GM12872 (cell line): ENCODE measurements at regions not wholly inside any gene's neighbourhood (a gene's known extent, or its start where the extent isn't known, plus 50 kb on each side); places are given as distances from the start of the nearest gene placed in this dataset.

Experiments
- TF ChIP-seq, protein P1 (sequence below): IDR thresholded peaks from 3 replicates; pipeline ENCODE4 v1.5.1; 2011; ENCODE audit warnings: low read depth, mild to moderate bottlenecking, low read length, moderate library complexity; ENCODE audit not compliant: insufficient read depth

DNA sequence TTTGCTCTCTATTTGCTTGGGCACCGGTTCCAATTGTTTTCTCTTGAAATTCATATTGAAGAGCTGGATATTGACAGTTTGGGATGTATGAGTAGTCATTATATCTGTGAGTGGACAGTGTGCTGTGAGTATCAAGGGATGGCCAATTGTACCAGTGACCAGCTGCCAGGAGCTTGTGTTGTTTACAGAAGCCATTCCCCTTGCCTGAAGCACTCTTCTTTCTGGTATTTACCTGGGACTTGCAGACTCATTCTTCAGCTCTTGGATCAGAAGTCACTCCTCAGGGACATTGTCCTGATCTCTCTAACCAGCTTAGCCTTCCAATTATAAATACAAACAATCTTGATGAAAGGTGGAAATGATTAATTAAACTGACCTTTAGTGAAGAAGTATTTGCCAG is 438.3 kb upstream of the LRATD1 start:
- TF ChIP-seq, protein P1, sequence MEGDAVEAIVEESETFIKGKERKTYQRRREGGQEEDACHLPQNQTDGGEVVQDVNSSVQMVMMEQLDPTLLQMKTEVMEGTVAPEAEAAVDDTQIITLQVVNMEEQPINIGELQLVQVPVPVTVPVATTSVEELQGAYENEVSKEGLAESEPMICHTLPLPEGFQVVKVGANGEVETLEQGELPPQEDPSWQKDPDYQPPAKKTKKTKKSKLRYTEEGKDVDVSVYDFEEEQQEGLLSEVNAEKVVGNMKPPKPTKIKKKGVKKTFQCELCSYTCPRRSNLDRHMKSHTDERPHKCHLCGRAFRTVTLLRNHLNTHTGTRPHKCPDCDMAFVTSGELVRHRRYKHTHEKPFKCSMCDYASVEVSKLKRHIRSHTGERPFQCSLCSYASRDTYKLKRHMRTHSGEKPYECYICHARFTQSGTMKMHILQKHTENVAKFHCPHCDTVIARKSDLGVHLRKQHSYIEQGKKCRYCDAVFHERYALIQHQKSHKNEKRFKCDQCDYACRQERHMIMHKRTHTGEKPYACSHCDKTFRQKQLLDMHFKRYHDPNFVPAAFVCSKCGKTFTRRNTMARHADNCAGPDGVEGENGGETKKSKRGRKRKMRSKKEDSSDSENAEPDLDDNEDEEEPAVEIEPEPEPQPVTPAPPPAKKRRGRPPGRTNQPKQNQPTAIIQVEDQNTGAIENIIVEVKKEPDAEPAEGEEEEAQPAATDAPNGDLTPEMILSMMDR: no peak

DNA sequence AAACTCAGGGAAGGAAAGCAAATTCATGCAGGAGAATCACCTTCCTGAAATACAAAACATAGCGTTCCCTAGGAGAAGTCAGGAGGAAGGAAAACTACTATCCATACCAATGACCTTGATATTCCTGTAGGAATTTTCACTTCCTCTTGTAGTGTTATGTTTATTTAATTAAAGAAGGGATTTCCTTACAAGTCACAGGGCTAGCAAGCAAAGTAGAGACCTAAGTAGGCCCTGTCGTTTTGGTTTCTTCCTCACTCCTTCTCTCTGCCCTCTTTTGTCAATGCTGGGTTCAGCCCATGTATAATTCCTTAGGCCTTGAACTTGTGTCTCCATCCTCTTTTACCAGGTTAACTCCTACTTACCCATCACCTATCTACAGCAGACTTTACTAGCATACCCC is 435.2 kb upstream of the LRATD1 start:
- TF ChIP-seq, protein P1: no peak

GRCh38 chr2:14199040-14199439 is 433.5 kb upstream of the LRATD1 start:
- TF ChIP-seq, protein P1: no peak

- TF ChIP-seq, protein P1: no peak
Measured at GRCh38 chr2:14219306-14219705, 413.2 kb upstream of the LRATD1 start.

DNA sequence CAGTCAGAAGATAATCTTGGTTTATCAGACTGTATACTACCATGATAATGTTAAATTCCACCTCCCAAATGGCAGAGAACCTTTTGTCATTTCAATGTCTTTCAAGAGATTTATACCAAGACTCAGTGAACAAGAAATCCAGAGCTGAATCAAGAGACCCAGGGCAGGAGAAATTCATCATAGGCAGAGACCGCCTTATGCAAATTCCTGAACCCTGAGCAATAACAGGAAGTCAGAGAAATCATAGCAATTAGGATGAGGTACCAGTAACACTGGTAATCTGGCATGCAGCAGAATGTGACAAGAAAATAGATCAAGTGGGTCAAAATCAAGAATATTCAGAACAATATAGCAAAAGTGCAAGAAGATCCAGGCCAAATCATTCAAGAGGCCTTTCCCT is 412.4 kb upstream of the LRATD1 start:
- TF ChIP-seq, protein P1: no peak

DNA sequence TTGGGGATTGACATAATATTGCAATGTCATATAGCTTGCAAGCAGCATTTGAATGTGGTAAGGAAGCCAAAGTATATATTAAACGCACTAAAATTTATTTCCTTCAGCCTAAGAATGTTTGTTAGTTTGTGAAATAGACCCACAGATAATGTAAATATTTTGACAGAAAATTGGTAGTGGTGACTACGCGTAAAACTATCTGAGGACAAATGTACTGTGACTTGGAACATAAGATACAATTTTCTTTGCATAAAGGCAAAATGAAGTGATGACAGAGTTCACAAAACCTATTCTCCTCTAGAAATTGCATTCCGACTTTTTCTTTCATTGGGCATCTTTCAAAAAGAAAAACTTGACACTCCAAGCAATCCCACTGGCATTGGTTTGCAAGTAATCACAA is 411.1 kb upstream of the LRATD1 start:
- TF ChIP-seq, protein P1: no peak

DNA sequence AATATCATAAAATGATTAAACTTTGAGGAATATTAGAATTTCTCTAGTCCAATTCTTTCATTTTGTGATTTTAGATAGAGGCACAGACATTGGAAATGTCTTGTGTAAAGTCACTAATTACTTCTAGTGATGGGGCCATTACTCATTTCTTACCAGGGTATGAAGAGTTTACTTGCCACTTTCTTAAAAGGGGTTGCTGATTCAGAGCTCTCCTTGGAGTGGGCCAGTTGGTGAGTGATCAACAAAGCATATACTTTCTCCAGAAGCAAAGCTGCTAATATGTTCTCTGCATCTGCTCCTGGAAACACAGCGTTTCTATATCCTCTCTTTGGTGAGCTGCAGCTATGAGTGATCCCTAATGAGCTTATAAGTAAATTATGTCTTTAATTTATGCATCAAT is 408.9 kb upstream of the LRATD1 start:
- TF ChIP-seq, protein P1: no peak
